Activated CD8-positive, alpha-beta T cell treated with anti-CD3 and anti-CD28 coated beads for 36 hours (primary cell): ENCODE measurements at regions not wholly inside any gene's neighbourhood (a gene's known extent, or its start where the extent isn't known, plus 50 kb on each side); places are given as distances from the start of the nearest gene placed in this dataset.

Experiments used
- ATAC-seq: fragments of 200-7000 bp; cut with Tn5 transposase; one replicate; pipeline ENCODE4 v1.10.0; 2021; ENCODE audit warnings: mild to moderate bottlenecking, moderate library complexity
- CTCF ChIA-PET: fragments of 350-600 bp; sonication (Branson Sonifier 250); formaldehyde crosslinking; loops from one replicate; lab custom pipeline; 2021; ENCODE audit warnings: antibody characterized with exemption; lab: Charles Lee
- POLR2A ChIA-PET: fragments of 350-600 bp; sonication (Branson Sonifier 250); formaldehyde crosslinking; loops from one replicate; lab custom pipeline; 2021; ENCODE audit warnings: antibody characterized with exemption; lab: Charles Lee
- DNase-seq: peaks from one replicate; pipeline ENCODE4 v3.0.0-alpha.2; 2020
- H3K27ac Mint-ChIP-seq: one replicate; pipeline ENCODE4 v1.8.0; 2021; ENCODE audit warnings: mild to moderate bottlenecking, mixed read lengths
- H3K27me3 Mint-ChIP-seq: one replicate; pipeline ENCODE4 v1.8.0; 2021; ENCODE audit warnings: mixed read lengths
- H3K36me3 Mint-ChIP-seq: one replicate; pipeline ENCODE4 v1.8.0; 2021; ENCODE audit warnings: low read depth, mixed read lengths
- H3K4me1 Mint-ChIP-seq: one replicate; pipeline ENCODE4 v1.8.0; 2021; ENCODE audit warnings: low read depth, mixed read lengths
- H3K4me3 Mint-ChIP-seq: one replicate; pipeline ENCODE4 v1.8.0; 2021; ENCODE audit warnings: mild to moderate bottlenecking, moderate library complexity, mixed read lengths
- H3K9me3 Mint-ChIP-seq: one replicate; pipeline ENCODE4 v1.8.0; 2021; ENCODE audit warnings: mixed read lengths
- intact Hi-C: fragments of 100-400 bp; cut with micrococcal nuclease; formaldehyde crosslinking; loops from one replicate; pipeline ENCODE4 v1.10.0; 2022
- TF ChIP-seq, protein P1 (sequence below): fragments of 200-600 bp; IDR thresholded peaks from one replicate; pipeline ENCODE4 v1.8.0; 2022; ENCODE audit warnings: antibody characterized with exemption, mild to moderate bottlenecking

DNA sequence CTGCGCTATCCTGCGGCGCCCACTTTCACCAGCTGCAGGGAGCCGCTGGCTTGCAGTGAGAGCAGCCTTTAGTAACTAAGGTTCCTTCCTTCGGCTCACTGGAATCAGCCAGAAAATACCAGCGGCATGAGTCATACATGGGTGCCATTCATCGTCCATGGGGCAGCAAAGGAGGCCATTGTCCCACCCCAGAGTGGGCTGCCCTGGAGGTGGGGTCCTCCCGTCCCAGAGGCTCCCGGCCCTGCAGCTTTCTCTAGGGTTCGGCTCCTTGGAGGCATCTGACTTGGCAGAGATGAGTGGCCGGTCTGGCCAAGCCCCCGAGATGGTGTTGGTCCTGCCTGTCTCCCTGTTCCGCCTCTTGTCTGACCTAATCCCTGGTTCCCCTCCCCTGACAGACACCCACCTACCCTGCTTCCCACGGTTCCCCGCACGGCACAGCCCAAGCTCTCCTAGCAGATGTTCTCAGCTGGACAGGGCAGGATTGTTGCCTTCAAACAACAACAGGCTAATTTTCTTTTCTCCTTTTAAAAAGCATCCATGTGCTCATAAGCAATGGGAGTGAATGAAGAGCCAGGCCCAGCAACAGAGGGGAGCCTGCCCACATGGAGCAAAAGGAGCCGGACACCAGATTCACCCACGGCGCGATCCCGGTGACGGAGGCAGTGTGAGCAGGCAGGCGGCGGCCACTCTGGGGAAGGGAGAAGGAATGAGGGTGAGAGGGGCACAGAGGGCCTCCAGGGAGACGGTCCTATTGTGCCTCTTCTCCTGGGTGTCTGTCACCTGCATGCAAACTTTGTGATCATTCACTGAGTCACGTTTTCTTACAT is 97.0 kb upstream of the COL5A1 start:
- Mint-ChIP-seq H3K27ac (no peak overlapping the region), H3K4me1 (no peaks in the 10 kb centered on the region), H3K36me3 (no peaks in the 10 kb centered on the region), H3K9me3 (no peaks in the 10 kb centered on the region), H3K4me3 (no peak overlapping the region), H3K27me3 (no peaks in the 10 kb centered on the region)
- TF ChIP-seq, protein P1, sequence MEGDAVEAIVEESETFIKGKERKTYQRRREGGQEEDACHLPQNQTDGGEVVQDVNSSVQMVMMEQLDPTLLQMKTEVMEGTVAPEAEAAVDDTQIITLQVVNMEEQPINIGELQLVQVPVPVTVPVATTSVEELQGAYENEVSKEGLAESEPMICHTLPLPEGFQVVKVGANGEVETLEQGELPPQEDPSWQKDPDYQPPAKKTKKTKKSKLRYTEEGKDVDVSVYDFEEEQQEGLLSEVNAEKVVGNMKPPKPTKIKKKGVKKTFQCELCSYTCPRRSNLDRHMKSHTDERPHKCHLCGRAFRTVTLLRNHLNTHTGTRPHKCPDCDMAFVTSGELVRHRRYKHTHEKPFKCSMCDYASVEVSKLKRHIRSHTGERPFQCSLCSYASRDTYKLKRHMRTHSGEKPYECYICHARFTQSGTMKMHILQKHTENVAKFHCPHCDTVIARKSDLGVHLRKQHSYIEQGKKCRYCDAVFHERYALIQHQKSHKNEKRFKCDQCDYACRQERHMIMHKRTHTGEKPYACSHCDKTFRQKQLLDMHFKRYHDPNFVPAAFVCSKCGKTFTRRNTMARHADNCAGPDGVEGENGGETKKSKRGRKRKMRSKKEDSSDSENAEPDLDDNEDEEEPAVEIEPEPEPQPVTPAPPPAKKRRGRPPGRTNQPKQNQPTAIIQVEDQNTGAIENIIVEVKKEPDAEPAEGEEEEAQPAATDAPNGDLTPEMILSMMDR: no peak
- ChIA-PET CTCF (no interaction called here), POLR2A (no interaction called here)
- DNase-seq (no peak), ATAC-seq (no peak)
- intact Hi-C loops: no loop called here

- no peak overlapping the region for H3K4me3 Mint-ChIP-seq
- DNase-seq (no peak), ATAC-seq (no peak)
- ChIA-PET CTCF (no interaction called here), POLR2A (no interaction called here)
- H3K4me1 Mint-ChIP-seq: no peaks in the 10 kb centered on the region
- H3K36me3 Mint-ChIP-seq: no peaks in the 10 kb centered on the region
- H3K27ac Mint-ChIP-seq: no peak overlapping the region
- no peaks in the 10 kb centered on the region for H3K9me3 Mint-ChIP-seq
- intact Hi-C loops: no loop called here
- TF ChIP-seq, protein P1: no peak
- H3K27me3 Mint-ChIP-seq: no peaks in the 10 kb centered on the region
Observed at GRCh38 chr9:134545215-134545542, 96.4 kb upstream of the COL5A1 start.

- POLR2A ChIA-PET: no interaction called here
- H3K27me3 Mint-ChIP-seq: no peaks in the 10 kb centered on the region
- no peak overlapping the region for H3K4me3 Mint-ChIP-seq
- peaks cover 3% of the 10 kb centered on the region for H3K9me3 Mint-ChIP-seq
- intact Hi-C loops: no loop called here
- no peaks in the 10 kb centered on the region for H3K4me1 Mint-ChIP-seq
- DNase-seq (no peak), ATAC-seq (no peak)
- TF ChIP-seq, protein P1: no peak
- no peaks in the 10 kb centered on the region for H3K36me3 Mint-ChIP-seq
- CTCF ChIA-PET: no interaction called here
- H3K27ac Mint-ChIP-seq: no peak overlapping the region
Observed at GRCh38 chr9:134545543-134546245, 95.9 kb upstream of the COL5A1 start.

- POLR2A ChIA-PET: no interaction called here
- intact Hi-C loops: no loop called here
- H3K27me3 Mint-ChIP-seq: peaks cover under 1% of the 10 kb centered on the region
- no peak for DNase-seq
- H3K4me1 Mint-ChIP-seq: no peaks in the 10 kb centered on the region
- H3K9me3 Mint-ChIP-seq: peaks cover 3% of the 10 kb centered on the region
- no peak for ATAC-seq
- H3K36me3 Mint-ChIP-seq: no peaks in the 10 kb centered on the region
- TF ChIP-seq, protein P1: no peak
- no peak overlapping the region for H3K27ac Mint-ChIP-seq
- CTCF ChIA-PET: no interaction called here
- H3K4me3 Mint-ChIP-seq: no peak overlapping the region
Observed at GRCh38 chr9:134546246-134546731, 95.3 kb upstream of the COL5A1 start.

GRCh38 chr9:134546746-134547145 is 94.9 kb upstream of the COL5A1 start:
- no peak overlapping the region for H3K27ac Mint-ChIP-seq
- DNase-seq (no peak), ATAC-seq (no peak)
- peaks cover 3% of the 10 kb centered on the region for H3K9me3 Mint-ChIP-seq
- TF ChIP-seq, protein P1: no peak
- CTCF ChIA-PET: no interaction called here
- POLR2A ChIA-PET: no interaction called here
- H3K4me3 Mint-ChIP-seq: no peak overlapping the region
- H3K36me3 Mint-ChIP-seq: no peaks in the 10 kb centered on the region
- intact Hi-C loops: no loop called here
- no peaks in the 10 kb centered on the region for H3K4me1 Mint-ChIP-seq
- H3K27me3 Mint-ChIP-seq: peaks cover 4% of the 10 kb centered on the region
